Skeletal muscle tissue (tissue), 3 donors: ENCODE measurements at regions not wholly inside any gene's neighbourhood (a gene's known extent, or its start where the extent isn't known, plus 50 kb on each side); places are given as distances from the start of the nearest gene placed in this dataset.
"Not testable (repeated sequence)": the region's sequence is repeated elsewhere in the genome, so short reads cannot be mapped to it uniquely, and the experiment has no call there.

Experiments used
- H3K27ac ChIP-seq: one replicate; pipeline ENCODE4 v1.7.0; 2013; ENCODE audit warnings: mild to moderate bottlenecking, low read depth, low read length, inconsistent platforms
- H3K27me3 ChIP-seq, 3 donors: one replicate each; pipeline ENCODE4 v1.7.0; 2013; ENCODE audit warnings: low read length in 3 of 3; ENCODE audit not compliant: control insufficient read depth in 3 of 3, insufficient read depth in 3 of 3
- H3K36me3 ChIP-seq, 3 donors: one replicate each; pipeline ENCODE4 v1.7.0; 2013; ENCODE audit warnings: low read length in 3 of 3; ENCODE audit not compliant: control insufficient read depth in 3 of 3, insufficient read depth in 3 of 3
- H3K4me1 ChIP-seq, 3 donors: one replicate each; pipeline ENCODE4 v1.7.0; 2013; ENCODE audit warnings: low read length in 3 of 3, mild to moderate bottlenecking in 3 of 3; ENCODE audit not compliant: control insufficient read depth in 3 of 3, insufficient read depth in 3 of 3
- H3K4me3 ChIP-seq, 3 donors: one replicate each; pipeline ENCODE4 v1.7.0; 2013; ENCODE audit warnings: low read length in 3 of 3
- H3K9ac ChIP-seq, 3 donors: one replicate each; pipeline ENCODE4 v1.7.0; 2013; ENCODE audit warnings: low read length in 3 of 3, mild to moderate bottlenecking in 3 of 3, moderate library complexity in 2 of 3, low read depth in 1 of 3
- H3K9me3 ChIP-seq, 3 donors: one replicate each; pipeline ENCODE4 v1.7.0; 2013; ENCODE audit warnings: low read length in 3 of 3; ENCODE audit not compliant: control insufficient read depth in 3 of 3
- donor health status: Osteomylitis.

DNA sequence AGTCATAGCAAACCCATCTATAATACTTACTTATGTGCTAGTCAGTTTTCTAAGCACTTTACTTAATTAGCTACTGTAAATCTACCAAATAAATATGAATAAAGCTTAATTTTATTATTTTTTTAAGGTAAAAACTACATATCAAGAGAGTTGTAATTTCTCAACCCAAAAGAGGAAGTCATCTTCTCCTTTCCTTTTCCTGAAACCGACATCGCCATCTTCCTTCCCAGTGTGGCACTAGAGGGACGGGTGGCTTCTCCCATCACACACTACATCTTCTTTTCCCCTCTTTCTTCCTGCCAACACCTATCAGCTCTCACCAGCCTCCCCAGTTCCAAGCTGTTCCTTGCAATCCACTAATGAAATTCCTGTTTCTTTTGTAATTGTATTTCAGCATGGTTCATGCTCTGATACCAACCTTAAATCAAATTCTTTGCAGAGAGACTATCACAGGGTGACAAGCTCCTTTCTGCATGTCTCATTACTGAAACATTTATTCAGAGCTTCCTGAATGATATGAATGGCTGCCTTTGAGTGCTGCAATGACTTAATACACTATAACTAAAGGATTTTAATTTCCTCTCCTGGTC lies 251.6 kb upstream of the FAM78B start:
- H3K36me3 ChIP-seq: no peaks in the 10 kb centered on the region
- no peak overlapping the region for H3K9ac ChIP-seq
- no peaks in the 10 kb centered on the region for H3K9me3 ChIP-seq
- H3K4me1 ChIP-seq: no peaks in the 10 kb centered on the region
- H3K27me3 ChIP-seq: no peaks in the 10 kb centered on the region
- no peak overlapping the region for H3K27ac ChIP-seq
- H3K4me3 ChIP-seq: no peak overlapping the region

DNA sequence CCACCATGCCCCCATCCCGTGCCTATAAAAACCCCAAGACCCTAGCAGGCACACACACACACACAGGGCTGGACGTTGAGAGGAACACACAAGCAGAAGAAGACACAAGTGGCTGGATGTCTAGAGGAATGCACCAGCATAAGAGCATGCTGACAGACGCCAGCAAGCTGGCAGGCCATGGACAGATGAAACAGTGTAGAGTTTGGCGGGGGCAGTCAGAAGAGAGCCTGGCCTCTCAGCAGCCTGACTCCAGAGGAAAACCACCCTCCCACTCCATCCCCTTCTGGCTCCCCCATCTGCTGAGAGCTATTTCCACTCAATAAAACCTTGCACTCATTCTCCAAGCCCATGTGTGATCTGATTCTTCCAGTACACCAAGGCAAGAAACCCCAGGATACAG lies 255.8 kb upstream of the FAM78B start:
- not testable (repeated sequence) for H3K4me1 ChIP-seq, H3K36me3 ChIP-seq, H3K27ac ChIP-seq, H3K9me3 ChIP-seq, H3K27me3 ChIP-seq, H3K9ac ChIP-seq, H3K4me3 ChIP-seq

DNA sequence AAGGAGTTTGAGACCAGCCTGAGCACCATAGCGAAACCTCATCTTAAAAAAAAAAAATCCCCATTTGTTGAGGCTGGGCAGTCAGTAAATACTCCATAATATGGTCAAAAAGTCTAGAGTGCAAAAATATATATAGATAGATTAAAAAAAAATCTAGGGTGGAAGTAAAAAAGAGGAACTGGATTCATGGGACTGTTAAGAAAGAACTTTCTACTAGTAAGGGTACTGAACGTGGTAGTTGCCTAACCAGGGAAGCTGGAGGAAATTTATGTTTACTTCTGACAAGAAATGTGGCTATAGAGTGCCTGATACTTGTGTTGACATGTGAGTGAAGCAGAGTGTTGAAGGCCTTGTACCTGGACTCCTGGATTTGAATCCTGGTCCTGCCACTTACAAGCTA lies 265.9 kb upstream of the FAM78B start:
- no peak overlapping the region for H3K27ac ChIP-seq
- no peaks in the 10 kb centered on the region for H3K27me3 ChIP-seq
- no peak overlapping the region for H3K4me3 ChIP-seq
- no peaks in the 10 kb centered on the region for H3K4me1 ChIP-seq
- no peak overlapping the region for H3K9ac ChIP-seq
- no peaks in the 10 kb centered on the region for H3K36me3 ChIP-seq
- no peaks in the 10 kb centered on the region for H3K9me3 ChIP-seq

DNA sequence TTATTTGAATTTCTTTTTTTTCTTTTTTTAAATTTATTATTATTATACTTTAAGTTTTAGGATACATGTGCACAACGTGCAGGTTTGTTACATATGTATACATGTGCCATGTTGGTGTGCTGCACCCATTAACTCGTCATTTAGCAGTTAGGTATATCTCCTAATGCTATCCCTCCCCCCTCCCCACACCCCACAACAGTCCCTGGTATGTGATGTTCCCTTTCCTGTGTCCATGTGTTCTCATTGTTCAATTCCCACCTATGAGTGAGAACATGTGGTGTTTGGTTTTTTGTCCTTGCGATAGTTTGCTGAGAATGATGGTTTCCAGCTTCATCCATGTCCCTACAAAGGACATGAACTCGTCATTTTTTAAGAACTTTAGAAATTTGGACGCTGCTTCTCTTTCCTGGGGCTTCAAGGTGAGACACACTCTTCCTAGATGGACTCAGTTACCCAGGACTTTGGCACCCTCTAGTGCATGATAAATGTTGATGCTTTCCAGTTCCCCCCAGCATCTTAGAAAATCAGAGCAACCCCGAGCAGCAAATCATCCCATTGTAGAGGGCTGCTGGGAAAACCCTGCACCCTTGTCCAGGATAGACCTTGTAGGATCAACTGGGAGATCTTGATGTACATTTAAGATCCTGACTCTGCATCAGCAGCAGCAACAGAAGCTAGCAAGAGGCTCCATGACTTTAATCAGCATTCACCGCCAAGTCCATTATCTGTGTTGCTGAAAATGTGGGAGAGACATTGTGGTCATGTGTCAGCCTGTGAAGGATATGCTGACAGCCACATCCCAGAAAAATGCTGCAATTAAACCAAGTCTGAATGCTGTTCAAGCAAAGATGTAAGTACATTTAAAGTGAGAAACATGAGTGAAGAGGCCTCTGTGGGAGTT lies 266.9 kb upstream of the FAM78B start:
- H3K9ac ChIP-seq, H3K4me1 ChIP-seq, H3K4me3 ChIP-seq, H3K27me3 ChIP-seq, H3K27ac ChIP-seq, H3K9me3 ChIP-seq, H3K36me3 ChIP-seq: not testable (repeated sequence)

DNA sequence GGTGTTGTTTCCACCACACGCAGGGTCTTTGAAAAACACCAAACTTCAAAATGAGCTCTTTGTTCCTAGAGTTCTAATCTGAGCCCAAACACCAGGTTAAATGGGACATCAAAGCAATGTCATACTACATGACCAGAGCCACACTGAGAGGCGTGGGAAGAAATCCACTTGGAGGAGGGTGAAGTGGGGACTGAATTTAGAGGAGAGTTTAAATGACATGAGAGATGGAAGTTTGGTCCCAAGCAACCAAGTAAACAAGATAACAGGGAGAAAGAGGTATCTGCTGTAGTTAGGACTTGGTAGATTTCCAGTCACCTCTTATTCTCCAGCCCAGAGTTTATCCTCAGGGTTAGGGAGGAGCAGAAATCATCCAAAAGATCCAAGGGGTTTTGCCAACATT lies 290.9 kb upstream of the FAM78B start:
- Histone ChIP-seq H3K4me1 (no peaks in the 10 kb centered on the region), H3K27ac (no peak overlapping the region), H3K9me3 (no peaks in the 10 kb centered on the region), H3K27me3 (no peaks in the 10 kb centered on the region), H3K4me3 (no peak overlapping the region), H3K36me3 (no peaks in the 10 kb centered on the region), H3K9ac (no peak overlapping the region)

DNA sequence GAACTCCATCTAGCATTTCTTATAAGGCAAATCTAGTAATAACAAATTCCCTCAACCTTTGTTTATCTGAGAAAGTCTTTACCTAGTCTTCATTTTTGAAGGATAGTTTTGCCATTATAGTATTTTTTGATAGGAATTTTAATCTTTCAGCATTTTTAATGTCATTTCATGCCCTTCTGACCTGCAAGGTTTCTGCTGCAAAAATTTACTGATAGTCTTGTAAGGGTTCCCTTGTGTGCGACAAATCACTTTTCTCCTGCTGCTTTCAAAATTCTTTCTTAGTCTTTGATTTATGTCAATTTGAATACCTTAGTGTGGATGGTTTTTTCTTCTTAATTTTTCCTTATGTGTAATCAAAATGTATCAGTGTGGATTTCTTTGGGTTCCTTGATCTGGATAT lies 297.5 kb upstream of the FAM78B start:
- H3K27me3 ChIP-seq: no peaks in the 10 kb centered on the region
- H3K4me3 ChIP-seq: no peak overlapping the region
- no peaks in the 10 kb centered on the region for H3K36me3 ChIP-seq
- H3K9me3 ChIP-seq: peaks cover 3 to 8% (median 5%) of the 10 kb centered on the region in 3 donors
- H3K27ac ChIP-seq: no peak overlapping the region
- H3K9ac ChIP-seq: no peak overlapping the region
- H3K4me1 ChIP-seq: no peaks in the 10 kb centered on the region

DNA sequence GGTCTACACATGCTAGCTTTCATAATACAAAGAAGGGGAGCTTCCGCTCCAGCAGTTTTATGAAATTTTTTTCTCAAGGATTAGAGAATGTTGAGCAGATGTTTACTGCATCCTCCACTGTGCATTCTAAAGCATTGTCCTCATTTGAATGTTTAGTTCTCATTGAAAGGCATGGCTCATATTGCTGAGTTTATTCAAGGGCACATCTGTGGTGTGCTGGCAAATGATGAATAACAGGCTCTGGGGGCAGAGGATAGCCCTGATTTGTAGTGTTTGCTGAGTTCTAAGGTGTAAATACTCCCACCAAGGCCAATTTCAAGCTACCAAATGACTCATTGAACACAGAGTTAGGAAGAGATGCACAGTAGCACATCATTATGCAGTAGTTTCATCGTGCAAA lies 303.2 kb upstream of the FAM78B start:
- Histone ChIP-seq H3K9me3 (peaks cover 3 to 5% (median 5%) of the 10 kb centered on the region in 3 donors), H3K27me3 (no peaks in the 10 kb centered on the region), H3K4me1 (no peaks in the 10 kb centered on the region), H3K36me3 (no peaks in the 10 kb centered on the region), H3K4me3 (no peak overlapping the region), H3K9ac (no peak overlapping the region), H3K27ac (no peak overlapping the region)

DNA sequence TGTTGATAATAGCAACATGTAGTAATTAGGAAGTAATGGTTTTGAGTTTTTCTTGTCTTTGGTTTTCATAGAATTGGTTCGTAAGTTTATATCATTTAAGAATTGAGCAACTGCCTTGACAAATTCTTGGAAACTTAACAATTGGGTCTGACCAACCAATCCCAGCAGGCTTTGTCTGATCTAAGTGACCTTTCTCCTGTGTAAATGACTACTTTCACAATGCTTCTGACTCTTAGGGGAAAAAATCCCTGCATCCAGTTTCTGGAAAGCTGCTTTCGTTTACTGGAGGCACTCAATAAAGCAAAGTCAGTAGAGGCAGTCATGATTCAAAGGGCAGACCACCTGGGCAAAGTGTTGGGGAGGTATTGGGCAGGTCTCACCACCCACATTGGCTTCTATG lies 303.6 kb upstream of the FAM78B start:
- H3K36me3 ChIP-seq: no peaks in the 10 kb centered on the region
- H3K4me1 ChIP-seq: no peaks in the 10 kb centered on the region
- H3K9me3 ChIP-seq: peaks cover 0 to 2% (median 2%) of the 10 kb centered on the region in 3 donors
- H3K27ac ChIP-seq: no peak overlapping the region
- no peaks in the 10 kb centered on the region for H3K27me3 ChIP-seq
- H3K9ac ChIP-seq: no peak overlapping the region
- no peak overlapping the region for H3K4me3 ChIP-seq

DNA sequence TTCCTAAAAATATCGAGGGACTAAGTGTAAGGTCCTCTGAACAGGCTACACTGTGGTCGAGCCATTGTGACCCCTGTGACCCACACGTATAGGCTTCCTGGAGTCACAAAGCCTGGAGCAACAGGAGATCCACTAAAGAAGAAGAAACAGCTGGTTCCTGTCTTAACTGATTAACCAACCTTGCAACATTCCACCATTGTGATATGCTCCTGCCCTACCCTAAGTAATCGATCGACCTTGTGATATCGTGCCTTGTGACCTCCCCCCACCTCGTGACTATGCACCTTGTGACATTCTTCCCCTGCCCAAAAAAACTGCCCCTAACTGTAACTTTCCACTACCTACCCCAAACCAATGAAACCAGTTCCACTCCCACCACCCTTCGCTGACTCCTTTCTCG lies 304.6 kb upstream of the FAM78B start:
- Histone ChIP-seq H3K27ac (no peak overlapping the region), H3K9ac (no peak overlapping the region), H3K4me1 (no peaks in the 10 kb centered on the region), H3K27me3 (no peaks in the 10 kb centered on the region), H3K4me3 (no peak overlapping the region), H3K9me3 (no peaks in the 10 kb centered on the region), H3K36me3 (no peaks in the 10 kb centered on the region)

DNA sequence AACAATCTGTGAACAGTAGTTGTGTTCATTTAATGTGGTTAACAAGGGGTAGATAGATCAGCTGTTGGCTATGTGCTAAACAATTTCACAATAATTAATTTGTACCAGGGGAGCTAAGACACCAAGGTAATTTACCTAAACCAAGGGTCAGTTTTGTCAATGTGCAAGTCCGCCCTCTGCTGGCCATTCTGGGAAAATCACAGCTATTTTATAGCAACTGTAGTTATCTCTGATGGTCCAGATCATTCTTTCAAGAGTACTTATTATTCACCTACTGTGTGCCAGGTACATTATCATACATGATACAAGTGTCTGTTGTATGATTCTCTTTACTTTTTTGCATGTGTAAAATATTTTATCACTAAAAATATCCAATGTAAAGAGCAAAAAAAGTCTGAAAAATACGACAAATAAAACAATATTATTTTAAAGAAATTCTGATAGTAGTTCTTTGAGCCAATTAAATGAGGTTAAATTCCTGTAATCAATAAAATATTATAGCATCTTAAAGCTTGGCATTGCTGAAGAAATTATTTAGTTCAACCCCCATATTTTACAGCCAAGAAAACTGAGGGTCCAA lies 312.3 kb upstream of the FAM78B start:
- H3K4me1 ChIP-seq: no peaks in the 10 kb centered on the region
- no peak overlapping the region for H3K27ac ChIP-seq
- H3K4me3 ChIP-seq: no peak overlapping the region
- no peaks in the 10 kb centered on the region for H3K36me3 ChIP-seq
- no peaks in the 10 kb centered on the region for H3K27me3 ChIP-seq
- H3K9me3 ChIP-seq: no peaks in the 10 kb centered on the region
- no peak overlapping the region for H3K9ac ChIP-seq
